ENCODE measurements at regions not wholly inside any gene's neighbourhood (a gene's known extent, or its start where the extent isn't known, plus 50 kb on each side); places are given as distances from the start of the nearest gene placed in this dataset.

DNA sequence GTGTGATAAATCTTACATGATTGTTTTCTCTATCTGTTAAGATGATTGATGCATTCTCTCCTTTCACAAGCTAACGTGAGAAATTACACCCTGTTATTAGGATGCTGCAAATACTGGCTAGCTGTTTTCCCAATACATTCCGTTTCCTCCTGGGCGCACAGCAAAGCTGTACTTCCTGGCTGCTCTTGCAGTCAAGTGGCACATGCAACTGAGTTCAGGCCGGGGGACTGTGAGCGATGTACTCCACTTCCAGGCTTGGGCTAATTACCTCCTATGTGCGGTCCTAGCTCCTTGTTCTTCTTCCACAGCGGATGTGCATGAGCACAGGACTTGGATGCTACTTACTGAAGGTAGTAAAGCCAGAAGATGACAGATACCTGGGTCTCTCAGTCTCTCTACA, 234.9 kb upstream of the SESN3 start:
- TF ChIP-seq POLR2A (IDR thresholded peaks at IDR 0.05; ENCODE audit: low read depth, low read length), result no peak
- no peak for TF ChIP-seq TAF1 (IDR thresholded peaks at IDR 0.05; ENCODE audit: low read depth, low read length)
- no peak for TF ChIP-seq POLR2AphosphoS5 (IDR thresholded peaks at IDR 0.05; ENCODE audit: low read depth, low read length)
- no peak for TF ChIP-seq SPI1 (IDR thresholded peaks at IDR 0.05; ENCODE audit: low read depth, low read length)
- TF ChIP-seq PAX5 (IDR thresholded peaks at IDR 0.05; ENCODE audit: insufficient read depth, low read length, severe bottlenecking), result no peak

Data from GM12891 (cell line).